GM06990 (cell line): ENCODE measurements at regions not wholly inside any gene's neighbourhood (a gene's known extent, or its start where the extent isn't known, plus 50 kb on each side); places are given as distances from the start of the nearest gene placed in this dataset.

Experiments
- DNase-seq: peaks from one replicate; pipeline ENCODE4 v3.0.0-alpha.2; 2011; ENCODE audit not compliant: insufficient read length; ENCODE audit errors: extremely low read depth
- H3K27me3 ChIP-seq: replicated peaks from 2 replicates; pipeline ENCODE4 v1.6.0; 2011; ENCODE audit warnings: low read length; ENCODE audit not compliant: control insufficient read depth, insufficient read depth
- H3K36me3 ChIP-seq: 2 replicates; pipeline ENCODE4 v1.5.1; 2011; ENCODE audit warnings: low read length; ENCODE audit not compliant: control insufficient read depth, insufficient read depth
- H3K4me3 ChIP-seq: replicated peaks from 2 replicates; pipeline ENCODE4 v1.5.1; 2011; ENCODE audit warnings: low read depth, mild to moderate bottlenecking, control low read depth, low read length
- CTCF ChIP-seq: IDR thresholded peaks from 2 replicates; pipeline ENCODE4 v1.5.1; 2011; ENCODE audit warnings: low read length, control low read depth, mild to moderate bottlenecking, inconsistent platforms; ENCODE audit not compliant: insufficient read depth, poor library complexity, severe bottlenecking

GRCh38 chr2:9752441-9753275 lies 90.6 kb upstream of the TAF1B start:
- DNase-seq, result peak; percentile 79
- H3K4me3 ChIP-seq, result peak overlapping the region; percentile 40

GRCh38 chr2:9753276-9753600 lies 90.0 kb upstream of the TAF1B start:
- peak overlapping the region; percentile 16 for H3K4me3 ChIP-seq
- DNase-seq, result peak; percentile 80
- H3K27me3 ChIP-seq, result no peaks in the 10 kb centered on the region
- H3K36me3 ChIP-seq, result no peaks in the 10 kb centered on the region
- TF ChIP-seq CTCF, result no peak

More at GRCh38 chr2:9752441-9753275, 90.6 kb upstream of the TAF1B start:
- Histone ChIP-seq H3K27me3 (no peaks in the 10 kb centered on the region), H3K36me3 (no peaks in the 10 kb centered on the region)
- no peak for TF ChIP-seq CTCF

- Histone ChIP-seq H3K36me3 (no peaks in the 10 kb centered on the region), H3K4me3 (no peak overlapping the region; the same call in 1 of the 2 replicates), H3K27me3 (no peaks in the 10 kb centered on the region)
- TF ChIP-seq CTCF, result no peak
- DNase-seq, result no peak
These were observed 89.4 kb upstream of the TAF1B start for GRCh38 chr2:9753665-9754531.

DNA sequence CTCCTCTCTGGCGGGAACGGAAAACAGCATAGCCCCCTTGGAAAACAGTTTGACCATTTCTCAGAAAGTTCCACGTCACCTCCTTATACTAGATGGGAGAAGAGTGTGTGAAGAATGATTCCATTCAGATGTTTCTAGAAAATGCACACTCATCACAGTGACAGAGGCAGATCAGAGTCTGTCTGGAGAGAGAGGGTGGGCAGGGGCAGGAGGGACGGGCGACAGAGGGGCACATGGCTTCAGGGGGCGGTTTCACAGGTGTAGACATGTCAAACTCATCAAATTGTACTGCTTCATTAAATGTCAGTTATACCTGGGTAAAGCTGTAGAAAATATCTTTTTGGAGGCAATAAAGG lies 88.8 kb upstream of the TAF1B start:
- no peak for TF ChIP-seq CTCF
- Histone ChIP-seq H3K36me3 (no peaks in the 10 kb centered on the region), H3K27me3 (no peaks in the 10 kb centered on the region), H3K4me3 (no peak overlapping the region)
- DNase-seq, result no peak

- H3K4me3 ChIP-seq, result no peak overlapping the region
- H3K27me3 ChIP-seq, result no peaks in the 10 kb centered on the region
- no peaks in the 10 kb centered on the region for H3K36me3 ChIP-seq
- no peak for DNase-seq
- no peak for TF ChIP-seq CTCF
These were observed 88.3 kb upstream of the TAF1B start for GRCh38 chr2:9755008-9755407.
